PC-3 (cell line): ENCODE measurements at regions not wholly inside any gene's neighbourhood (a gene's known extent, or its start where the extent isn't known, plus 50 kb on each side); places are given as distances from the start of the nearest gene placed in this dataset.
A peak's percentile ranks its signal among the peaks of the same experiment; 100 is the strongest.

Experiments used
- ATAC-seq: fragments of 200-7000 bp; cut with Tn5 transposase; 2 replicates; pipeline ENCODE4 v1.9.1; 2020; ENCODE audit warnings: mild to moderate bottlenecking, moderate library complexity
- BruUV-seq: library from RNA; stranded (reverse); fragments of 400-500 nt; replicated peaks from 2 replicates; lab custom pipeline; 2021; lab: Mats Ljungman, UMichigan
- CTCF ChIA-PET: fragments of 300-600 bp; sonication (Branson Sonifier 250); formaldehyde crosslinking; loops from one replicate; lab custom pipeline; 2022; ENCODE audit warnings: antibody characterized with exemption; lab: Charles Lee
- POLR2A ChIA-PET: fragments of 300-600 bp; sonication (Branson Sonifier 250); formaldehyde crosslinking; loops from one replicate; lab custom pipeline; 2022; ENCODE audit warnings: antibody characterized with exemption; ENCODE audit not compliant: unreplicated experiment; lab: Charles Lee
- DNase-seq: peaks from one replicate; pipeline ENCODE4 v3.0.0-alpha.2; 2015
- H2AFZ ChIP-seq: fragments of 300-600 bp; sonication (generic); 2 replicates; pipeline ENCODE4 v1.6.0; 2016; ENCODE audit warnings: antibody characterized with exemption, low read length
- H3F3A ChIP-seq: fragments of 300-600 bp; sonication (generic); one replicate; pipeline ENCODE4 v1.6.0; 2017; ENCODE audit warnings: antibody characterized with exemption, low read length, control low read depth, mild to moderate bottlenecking; ENCODE audit not compliant: unreplicated experiment
- H3K27ac ChIP-seq: fragments of 300-600 bp; sonication (generic); 2 replicates; pipeline ENCODE4 v1.5.1; 2016; ENCODE audit warnings: mild to moderate bottlenecking, low read length
- H3K27me3 ChIP-seq: fragments of 300-600 bp; sonication (generic); 2 replicates; pipeline ENCODE4 v1.6.1; 2016; ENCODE audit warnings: low read length, mixed read lengths
- H3K36me3 ChIP-seq: fragments of 300-600 bp; sonication (generic); 2 replicates; pipeline ENCODE4 v1.6.1; 2016; ENCODE audit warnings: low read depth, mixed run types, low read length, mixed read lengths
- H3K4me1 ChIP-seq: fragments of 300-600 bp; sonication (generic); 2 replicates; pipeline ENCODE4 v1.5.1; 2016; ENCODE audit warnings: low read length; ENCODE audit not compliant: insufficient read depth
- H3K4me2 ChIP-seq: fragments of 300-600 bp; sonication (generic); 2 replicates; pipeline ENCODE4 v1.6.0; 2016; ENCODE audit warnings: low read length
- H3K4me3 ChIP-seq: fragments of 300-600 bp; sonication (generic); 2 replicates; pipeline ENCODE4 v1.5.1; 2016; ENCODE audit warnings: mild to moderate bottlenecking, low read length, mixed read lengths
- H3K79me2 ChIP-seq: fragments of 300-600 bp; sonication (generic); 2 replicates; pipeline ENCODE4 v1.6.1; 2017; ENCODE audit warnings: low read length, mixed read lengths
- H3K9ac ChIP-seq: fragments of 300-600 bp; sonication (generic); 2 replicates; pipeline ENCODE4 v1.6.0; 2016; ENCODE audit warnings: mild to moderate bottlenecking, low read length
- H3K9me2 ChIP-seq: fragments of 300-600 bp; sonication (generic); replicated peaks from 2 replicates; pipeline ENCODE4 v1.6.1; 2016; ENCODE audit warnings: mixed run types, low read length, mixed read lengths
- H3K9me3 ChIP-seq: fragments of 300-600 bp; sonication (generic); 2 replicates; pipeline ENCODE4 v1.6.1; 2016; ENCODE audit warnings: low read length, mixed read lengths
- H4K20me1 ChIP-seq: fragments of 300-600 bp; sonication (generic); 2 replicates; pipeline ENCODE4 v1.6.1; 2016; ENCODE audit warnings: low read length, mixed read lengths
- EZH2 ChIP-seq: fragments of 300-600 bp; sonication (generic); IDR thresholded peaks from one replicate; pipeline ENCODE4 v1.6.1; 2017; ENCODE audit warnings: antibody characterized with exemption, mild to moderate bottlenecking, low read length; ENCODE audit not compliant: unreplicated experiment
- EZH2phosphoT487 ChIP-seq: fragments of 300-600 bp; sonication (generic); IDR thresholded peaks from 2 replicates; pipeline ENCODE4 v1.6.1; 2018; ENCODE audit warnings: mild to moderate bottlenecking, antibody characterized with exemption, low read length, borderline replicate concordance
- intact Hi-C: fragments of 100-400 bp; cut with micrococcal nuclease; formaldehyde crosslinking; loops from 2 replicates; pipeline ENCODE4 v1.9.0; 2023
- TF ChIP-seq, protein P1 (sequence below): fragments of 300-600 bp; sonication (generic); conservative IDR thresholded peaks from 2 replicates; pipeline ENCODE4 v1.5.1; 2017; ENCODE audit warnings: antibody characterized with exemption, low read depth, mild to moderate bottlenecking, low read length

DNA sequence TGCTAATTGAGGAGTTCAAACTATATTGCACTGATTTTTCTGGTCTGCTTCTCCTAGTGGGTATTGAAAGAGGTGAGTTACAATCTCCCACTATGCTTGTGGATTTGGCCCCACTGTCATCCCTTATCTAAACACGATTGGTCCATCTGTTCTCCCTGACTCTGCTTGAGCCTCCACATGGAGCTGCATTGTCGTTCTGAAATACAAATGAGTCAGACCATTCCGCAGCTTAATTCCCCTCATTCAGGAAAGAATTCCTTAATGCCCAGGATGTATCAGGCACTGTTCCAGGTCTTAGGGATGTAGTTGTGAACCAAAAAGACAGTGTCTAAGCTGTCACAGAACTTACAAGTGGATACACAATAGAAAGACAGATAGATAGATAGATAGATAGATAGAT is 461.9 kb downstream of the QKI start:
- Histone ChIP-seq H2AFZ (no peak overlapping the region), H3K79me2 (no peaks in the 10 kb centered on the region), H3K9me3 (no peaks in the 10 kb centered on the region), H3K4me3 (no peak overlapping the region), H3K36me3 (no peaks in the 10 kb centered on the region), H3K4me1 (no peaks in the 10 kb centered on the region), H3K4me2 (no peak overlapping the region), H3K9me2 (no peaks in the 10 kb centered on the region), H4K20me1 (no peaks in the 10 kb centered on the region), H3K27ac (no peak overlapping the region), H3F3A (no peaks in the 10 kb centered on the region), H3K27me3 (no peaks in the 10 kb centered on the region), H3K9ac (no peak overlapping the region)
- ChIA-PET POLR2A (no interaction called here), CTCF (no interaction called here)
- no peak for TF ChIP-seq EZH2
- ATAC-seq = no peak
- BruUV-seq = no TSS peak
- intact Hi-C loops = no loop called here
- no peak for DNase-seq

- Histone ChIP-seq H3K4me3 (no peak overlapping the region), H3K27ac (no peak overlapping the region), H3K27me3 (no peaks in the 10 kb centered on the region), H4K20me1 (no peaks in the 10 kb centered on the region), H2AFZ (no peak overlapping the region), H3K4me1 (no peaks in the 10 kb centered on the region), H3K79me2 (no peaks in the 10 kb centered on the region), H3K4me2 (no peak overlapping the region), H3K9me2 (no peaks in the 10 kb centered on the region), H3F3A (no peaks in the 10 kb centered on the region), H3K9me3 (no peaks in the 10 kb centered on the region), H3K9ac (no peak overlapping the region), H3K36me3 (no peaks in the 10 kb centered on the region)
- no TSS peak for BruUV-seq
- intact Hi-C loops = no loop called here
- CTCF ChIA-PET = no interaction called here
- no peak for ATAC-seq
- no peak for DNase-seq
- TF ChIP-seq EZH2 = no peak
- TF ChIP-seq EZH2phosphoT487 = no peak
- TF ChIP-seq, protein P1, sequence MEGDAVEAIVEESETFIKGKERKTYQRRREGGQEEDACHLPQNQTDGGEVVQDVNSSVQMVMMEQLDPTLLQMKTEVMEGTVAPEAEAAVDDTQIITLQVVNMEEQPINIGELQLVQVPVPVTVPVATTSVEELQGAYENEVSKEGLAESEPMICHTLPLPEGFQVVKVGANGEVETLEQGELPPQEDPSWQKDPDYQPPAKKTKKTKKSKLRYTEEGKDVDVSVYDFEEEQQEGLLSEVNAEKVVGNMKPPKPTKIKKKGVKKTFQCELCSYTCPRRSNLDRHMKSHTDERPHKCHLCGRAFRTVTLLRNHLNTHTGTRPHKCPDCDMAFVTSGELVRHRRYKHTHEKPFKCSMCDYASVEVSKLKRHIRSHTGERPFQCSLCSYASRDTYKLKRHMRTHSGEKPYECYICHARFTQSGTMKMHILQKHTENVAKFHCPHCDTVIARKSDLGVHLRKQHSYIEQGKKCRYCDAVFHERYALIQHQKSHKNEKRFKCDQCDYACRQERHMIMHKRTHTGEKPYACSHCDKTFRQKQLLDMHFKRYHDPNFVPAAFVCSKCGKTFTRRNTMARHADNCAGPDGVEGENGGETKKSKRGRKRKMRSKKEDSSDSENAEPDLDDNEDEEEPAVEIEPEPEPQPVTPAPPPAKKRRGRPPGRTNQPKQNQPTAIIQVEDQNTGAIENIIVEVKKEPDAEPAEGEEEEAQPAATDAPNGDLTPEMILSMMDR = no peak
- POLR2A ChIA-PET = no interaction called here
Observed at GRCh38 chr6:163874784-163875183, 460.3 kb downstream of the QKI start.

DNA sequence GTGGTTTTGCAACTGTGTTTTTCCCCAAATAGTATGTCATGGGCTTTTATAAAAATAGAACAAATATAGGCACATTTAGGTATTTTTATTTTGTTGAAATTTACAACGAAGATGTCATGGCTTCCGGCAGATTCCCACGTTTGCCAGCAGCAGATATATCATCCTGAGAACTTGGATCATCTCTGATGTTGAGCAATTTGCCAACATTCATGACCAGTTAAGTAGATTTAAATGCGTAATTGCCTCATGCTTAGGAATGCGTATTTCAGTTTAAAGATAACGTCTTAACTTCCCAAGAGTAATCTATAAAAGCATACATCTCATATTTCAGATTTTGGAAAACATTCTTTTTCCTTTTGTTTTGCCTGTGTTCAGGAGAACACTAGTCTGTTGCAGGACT is 457.8 kb downstream of the QKI start:
- ChIA-PET CTCF (no interaction called here), POLR2A (no interaction called here)
- H3K27ac ChIP-seq = no peak overlapping the region
- no peaks in the 10 kb centered on the region for H4K20me1 ChIP-seq
- no peak overlapping the region for H3K4me3 ChIP-seq
- TF ChIP-seq, protein P1 = no peak
- no peak for TF ChIP-seq EZH2phosphoT487
- no peak for TF ChIP-seq EZH2
- no peaks in the 10 kb centered on the region for H3K36me3 ChIP-seq
- ATAC-seq (no peak), DNase-seq (peak; percentile 23)
- no TSS peak for BruUV-seq
- H3K4me1 ChIP-seq = no peaks in the 10 kb centered on the region
- intact Hi-C loops = no loop called here
- no peaks in the 10 kb centered on the region for H3K9me3 ChIP-seq
- no peaks in the 10 kb centered on the region for H3K27me3 ChIP-seq
- H2AFZ ChIP-seq = no peak overlapping the region
- H3F3A ChIP-seq = no peaks in the 10 kb centered on the region
- no peak overlapping the region for H3K4me2 ChIP-seq
- H3K9ac ChIP-seq = no peak overlapping the region
- H3K9me2 ChIP-seq = no peaks in the 10 kb centered on the region
- H3K79me2 ChIP-seq = no peaks in the 10 kb centered on the region
